ENCODE measurements at regions not wholly inside any gene's neighbourhood (a gene's known extent, or its start where the extent isn't known, plus 50 kb on each side); places are given as distances from the start of the nearest gene placed in this dataset.

DNA sequence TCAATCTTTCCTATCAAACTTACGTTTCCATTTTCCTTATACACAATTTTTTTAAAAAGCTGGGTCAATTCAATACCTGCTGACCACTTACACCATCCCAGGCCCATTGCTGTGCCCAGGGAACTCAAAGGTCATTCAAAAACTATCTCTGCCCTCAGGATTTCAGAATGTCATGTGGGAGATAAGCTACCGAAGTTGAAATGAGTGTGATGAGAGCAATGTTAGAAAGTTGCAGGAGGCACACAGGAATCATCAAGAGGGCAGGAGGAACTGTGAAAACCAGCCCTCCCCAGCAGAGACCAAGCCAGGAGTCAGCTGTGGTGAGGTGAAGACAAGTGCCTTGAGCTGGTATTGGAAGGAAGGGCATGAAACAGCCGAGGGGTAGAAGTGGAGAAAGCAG is 195.9 kb downstream of the HS3ST3A1 start:
- no peak overlapping the region for H3K4me3 ChIP-seq (ENCODE audit: low read depth, low read length)
- TF ChIP-seq, protein P1, sequence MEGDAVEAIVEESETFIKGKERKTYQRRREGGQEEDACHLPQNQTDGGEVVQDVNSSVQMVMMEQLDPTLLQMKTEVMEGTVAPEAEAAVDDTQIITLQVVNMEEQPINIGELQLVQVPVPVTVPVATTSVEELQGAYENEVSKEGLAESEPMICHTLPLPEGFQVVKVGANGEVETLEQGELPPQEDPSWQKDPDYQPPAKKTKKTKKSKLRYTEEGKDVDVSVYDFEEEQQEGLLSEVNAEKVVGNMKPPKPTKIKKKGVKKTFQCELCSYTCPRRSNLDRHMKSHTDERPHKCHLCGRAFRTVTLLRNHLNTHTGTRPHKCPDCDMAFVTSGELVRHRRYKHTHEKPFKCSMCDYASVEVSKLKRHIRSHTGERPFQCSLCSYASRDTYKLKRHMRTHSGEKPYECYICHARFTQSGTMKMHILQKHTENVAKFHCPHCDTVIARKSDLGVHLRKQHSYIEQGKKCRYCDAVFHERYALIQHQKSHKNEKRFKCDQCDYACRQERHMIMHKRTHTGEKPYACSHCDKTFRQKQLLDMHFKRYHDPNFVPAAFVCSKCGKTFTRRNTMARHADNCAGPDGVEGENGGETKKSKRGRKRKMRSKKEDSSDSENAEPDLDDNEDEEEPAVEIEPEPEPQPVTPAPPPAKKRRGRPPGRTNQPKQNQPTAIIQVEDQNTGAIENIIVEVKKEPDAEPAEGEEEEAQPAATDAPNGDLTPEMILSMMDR (IDR thresholded peaks at IDR 0.05; ENCODE audit: low read depth, low read length): no peak

DNA sequence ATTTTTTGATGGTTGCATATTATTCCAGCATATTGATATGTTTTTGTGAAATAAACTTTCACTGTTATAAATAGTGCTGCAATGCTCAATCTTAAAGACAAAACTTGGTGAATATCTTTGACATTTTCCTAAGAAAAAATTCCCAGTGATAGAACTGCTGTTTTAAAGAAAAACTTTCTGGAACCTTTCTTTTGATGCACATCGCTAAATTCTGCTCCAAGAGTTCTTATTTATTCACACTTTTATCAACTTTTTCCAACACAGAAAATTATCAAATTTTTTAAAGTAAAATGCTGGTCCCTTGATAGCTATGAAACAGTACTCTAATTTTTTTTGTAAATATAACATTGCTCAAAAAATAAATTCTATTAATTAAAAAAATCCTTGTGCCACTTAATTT is 196.6 kb downstream of the HS3ST3A1 start:
- H3K4me3 ChIP-seq (ENCODE audit: low read depth, low read length): no peak overlapping the region
- TF ChIP-seq, protein P1 (IDR thresholded peaks at IDR 0.05; ENCODE audit: low read depth, low read length): no peak

GRCh38 chr17:13403982-13404946 is 197.5 kb downstream of the HS3ST3A1 start:
- TF ChIP-seq, protein P1 (IDR thresholded peaks at IDR 0.05; ENCODE audit: low read depth, low read length): no peak
- no peak overlapping the region for H3K4me3 ChIP-seq (ENCODE audit: low read depth, low read length)

- H3K4me3 ChIP-seq (ENCODE audit: low read depth, low read length): no peak overlapping the region
- TF ChIP-seq, protein P1 (IDR thresholded peaks at IDR 0.05; ENCODE audit: low read depth, low read length): no peak
Observed at GRCh38 chr17:13400491-13400890, 201.2 kb downstream of the HS3ST3A1 start.

- H3K4me3 ChIP-seq (ENCODE audit: low read depth, low read length): no peak overlapping the region
- TF ChIP-seq, protein P1 (IDR thresholded peaks at IDR 0.05; ENCODE audit: low read depth, low read length): no peak
Observed at GRCh38 chr17:13398853-13399252, 202.9 kb downstream of the HS3ST3A1 start.

- no peak overlapping the region for H3K4me3 ChIP-seq (ENCODE audit: low read depth, low read length)
- TF ChIP-seq, protein P1 (IDR thresholded peaks at IDR 0.05; ENCODE audit: low read depth, low read length): no peak
Observed at GRCh38 chr17:13398091-13398490, 203.6 kb downstream of the HS3ST3A1 start.

DNA sequence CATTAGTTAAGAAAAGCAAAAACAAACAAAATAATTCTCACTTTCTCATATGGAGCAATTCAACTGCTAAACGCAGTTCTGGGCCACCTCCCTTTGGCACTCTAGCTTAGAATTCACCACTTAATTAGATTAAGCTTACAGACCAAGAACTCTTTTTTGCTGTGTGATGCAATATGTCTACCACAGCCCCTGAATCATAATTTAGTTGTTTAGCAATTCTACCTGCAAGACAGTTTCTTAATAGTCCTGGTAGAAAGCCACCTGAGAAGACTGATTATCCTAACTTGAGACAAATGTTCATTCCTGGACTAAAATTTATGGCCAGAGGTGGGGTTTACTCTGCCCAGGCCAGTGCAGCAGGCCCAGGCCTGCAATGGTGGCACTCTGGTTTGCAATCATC is 205.9 kb downstream of the HS3ST3A1 start:
- TF ChIP-seq, protein P1 (IDR thresholded peaks at IDR 0.05; ENCODE audit: low read depth, low read length): no peak
- no peak overlapping the region for H3K4me3 ChIP-seq (ENCODE audit: low read depth, low read length)

All from WI38 (cell line).